ENCODE measurements at regions not wholly inside any gene's neighbourhood (a gene's known extent, or its start where the extent isn't known, plus 50 kb on each side); places are given as distances from the start of the nearest gene placed in this dataset.

DNA sequence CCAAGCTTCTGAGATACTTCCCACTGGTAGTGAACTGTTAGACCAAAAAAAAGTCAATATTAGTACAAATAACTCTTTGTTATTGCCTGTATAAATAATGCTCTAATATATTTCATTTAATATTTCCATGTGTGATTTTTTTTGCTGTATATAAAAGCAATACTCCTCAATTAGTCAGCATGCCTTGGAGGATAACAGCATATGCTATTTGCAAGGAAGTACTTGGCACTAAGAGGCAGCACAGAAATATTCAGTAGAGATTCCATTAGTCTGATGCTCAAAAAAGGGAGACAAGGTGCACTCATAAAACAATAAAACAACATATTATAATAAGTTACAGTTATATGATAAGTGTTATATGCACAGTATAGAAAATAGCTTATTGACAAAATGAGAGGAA, 296.6 kb upstream of the MPDZ start:
- no peak overlapping the region for H3K9ac ChIP-seq (ENCODE audit: low read depth, low read length)
- H3K4me1 ChIP-seq (ENCODE audit: control insufficient read depth, insufficient read depth, low read length), result peaks cover 21% of the 10 kb centered on the region
- H3K9me3 ChIP-seq (ENCODE audit: control insufficient read depth, insufficient read depth, low read length), result no peaks in the 10 kb centered on the region
- no peak overlapping the region for H3K4me3 ChIP-seq (ENCODE audit: low read depth, low read length)
- no peaks in the 10 kb centered on the region for H3K27me3 ChIP-seq (ENCODE audit: control insufficient read depth, insufficient read depth, low read length)
- no peaks in the 10 kb centered on the region for H3K36me3 ChIP-seq (ENCODE audit: control insufficient read depth, insufficient read depth, low read length)
- H3K27ac ChIP-seq (ENCODE audit: low read depth, low read length), result peak overlapping the region; percentile 67

DNA sequence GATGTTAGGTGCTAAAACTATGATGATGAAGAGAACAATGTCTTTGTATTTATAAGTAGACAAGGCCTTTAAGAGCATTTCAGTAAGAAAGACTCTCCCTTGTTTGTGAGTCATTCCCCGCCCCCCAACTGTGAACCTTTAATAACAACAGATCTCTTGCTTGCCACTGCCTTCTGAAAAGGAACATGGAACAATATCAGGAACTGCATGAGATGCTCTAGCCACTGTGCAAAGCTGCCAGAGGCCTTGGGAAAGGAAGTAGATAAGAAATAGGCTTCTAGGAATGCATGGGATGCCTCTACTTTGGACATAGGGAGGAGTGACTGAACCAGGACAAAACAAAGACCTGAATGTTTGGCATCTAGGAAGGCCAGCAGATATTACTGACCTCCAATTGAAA, 296.1 kb upstream of the MPDZ start:
- H3K27ac ChIP-seq (ENCODE audit: low read depth, low read length), result peak overlapping the region; percentile 67
- peaks cover 21% of the 10 kb centered on the region for H3K4me1 ChIP-seq (ENCODE audit: control insufficient read depth, insufficient read depth, low read length)
- H3K27me3 ChIP-seq (ENCODE audit: control insufficient read depth, insufficient read depth, low read length), result no peaks in the 10 kb centered on the region
- H3K4me3 ChIP-seq (ENCODE audit: low read depth, low read length), result no peak overlapping the region
- no peaks in the 10 kb centered on the region for H3K9me3 ChIP-seq (ENCODE audit: control insufficient read depth, insufficient read depth, low read length)
- no peak overlapping the region for H3K9ac ChIP-seq (ENCODE audit: low read depth, low read length)
- no peaks in the 10 kb centered on the region for H3K36me3 ChIP-seq (ENCODE audit: control insufficient read depth, insufficient read depth, low read length)

DNA sequence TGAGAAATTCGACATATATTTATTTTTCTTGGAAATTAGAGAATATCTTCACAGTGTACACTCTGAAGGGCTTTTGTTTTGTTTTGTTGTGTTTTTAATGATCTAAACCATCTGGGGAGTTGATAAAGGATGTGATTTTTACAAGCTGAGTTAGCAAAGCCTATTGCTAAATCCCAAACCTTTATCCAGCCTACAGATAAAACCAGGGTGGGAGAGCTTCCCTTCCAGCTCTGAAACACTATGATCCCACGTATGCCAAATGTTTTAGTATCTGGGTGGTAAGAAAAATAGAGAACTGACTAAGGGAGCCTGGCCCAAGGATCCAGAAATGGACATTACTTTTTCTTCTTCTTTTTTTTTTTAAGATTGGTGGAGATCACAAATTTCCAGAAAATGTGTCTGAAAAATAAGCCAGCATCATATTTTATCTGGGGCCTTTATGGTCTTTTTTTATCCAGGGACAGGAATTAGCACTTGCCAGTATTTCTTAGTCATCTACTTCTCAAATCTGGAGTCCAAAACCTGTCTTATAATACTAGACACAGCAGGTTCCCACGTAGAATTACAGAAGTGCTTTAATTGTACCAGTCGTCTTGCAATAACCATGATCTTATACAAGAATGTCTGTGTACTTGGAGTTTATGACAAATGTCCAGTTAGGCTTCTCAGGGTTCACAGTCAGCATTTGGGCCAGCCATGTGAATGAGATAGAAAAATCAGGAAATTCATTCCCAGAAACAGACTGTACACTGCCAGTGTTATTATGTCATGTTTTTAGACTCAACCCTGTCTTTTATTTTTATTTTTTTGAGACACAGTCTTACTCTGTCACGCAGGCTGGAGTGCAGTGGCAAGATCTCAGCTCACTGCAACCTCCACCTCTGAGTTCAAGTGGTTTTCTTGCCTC, 290.8 kb upstream of the MPDZ start:
- H3K4me1 ChIP-seq (ENCODE audit: control insufficient read depth, insufficient read depth, low read length), result peaks cover 6% of the 10 kb centered on the region
- H3K9ac ChIP-seq (ENCODE audit: low read depth, low read length), result no peak overlapping the region
- no peak overlapping the region for H3K4me3 ChIP-seq (ENCODE audit: low read depth, low read length)
- H3K27ac ChIP-seq (ENCODE audit: low read depth, low read length), result no peak overlapping the region
- no peaks in the 10 kb centered on the region for H3K36me3 ChIP-seq (ENCODE audit: control insufficient read depth, insufficient read depth, low read length)
- no peaks in the 10 kb centered on the region for H3K9me3 ChIP-seq (ENCODE audit: control insufficient read depth, insufficient read depth, low read length)
- H3K27me3 ChIP-seq (ENCODE audit: control insufficient read depth, insufficient read depth, low read length), result peaks cover 14% of the 10 kb centered on the region; the same call in 1 of the 2 replicates

DNA sequence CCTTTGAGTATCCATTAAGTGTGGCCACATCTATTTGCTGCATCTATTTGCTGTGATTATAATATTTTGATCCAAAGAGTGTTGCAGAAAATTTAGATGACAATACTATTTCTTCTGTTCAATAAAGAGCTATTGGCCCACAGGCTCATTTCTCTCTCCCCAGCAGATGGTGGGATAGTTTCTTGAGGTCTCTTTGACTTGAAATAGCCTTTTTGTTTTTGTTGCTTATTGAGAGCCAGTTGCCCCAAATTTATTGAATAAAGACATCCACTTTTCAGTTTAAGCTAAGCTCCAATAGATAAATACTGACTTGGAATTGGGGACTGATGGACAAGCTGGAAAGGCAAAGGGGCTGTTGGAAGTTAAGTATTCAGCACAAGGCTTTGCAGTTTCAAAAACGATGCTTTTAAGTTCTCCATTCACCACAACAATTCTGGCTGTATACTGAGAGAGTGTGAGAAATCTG, 290.1 kb upstream of the MPDZ start:
- Histone ChIP-seq H3K9me3 (ENCODE audit: control insufficient read depth, insufficient read depth, low read length) (no peaks in the 10 kb centered on the region), H3K4me1 (ENCODE audit: control insufficient read depth, insufficient read depth, low read length) (peaks cover 6% of the 10 kb centered on the region), H3K27me3 (ENCODE audit: control insufficient read depth, insufficient read depth, low read length) (peaks cover 14% of the 10 kb centered on the region; the same call in 1 of the 2 replicates), H3K4me3 (ENCODE audit: low read depth, low read length) (no peak overlapping the region), H3K36me3 (ENCODE audit: control insufficient read depth, insufficient read depth, low read length) (no peaks in the 10 kb centered on the region), H3K27ac (ENCODE audit: low read depth, low read length) (no peak overlapping the region), H3K9ac (ENCODE audit: low read depth, low read length) (no peak overlapping the region)

DNA sequence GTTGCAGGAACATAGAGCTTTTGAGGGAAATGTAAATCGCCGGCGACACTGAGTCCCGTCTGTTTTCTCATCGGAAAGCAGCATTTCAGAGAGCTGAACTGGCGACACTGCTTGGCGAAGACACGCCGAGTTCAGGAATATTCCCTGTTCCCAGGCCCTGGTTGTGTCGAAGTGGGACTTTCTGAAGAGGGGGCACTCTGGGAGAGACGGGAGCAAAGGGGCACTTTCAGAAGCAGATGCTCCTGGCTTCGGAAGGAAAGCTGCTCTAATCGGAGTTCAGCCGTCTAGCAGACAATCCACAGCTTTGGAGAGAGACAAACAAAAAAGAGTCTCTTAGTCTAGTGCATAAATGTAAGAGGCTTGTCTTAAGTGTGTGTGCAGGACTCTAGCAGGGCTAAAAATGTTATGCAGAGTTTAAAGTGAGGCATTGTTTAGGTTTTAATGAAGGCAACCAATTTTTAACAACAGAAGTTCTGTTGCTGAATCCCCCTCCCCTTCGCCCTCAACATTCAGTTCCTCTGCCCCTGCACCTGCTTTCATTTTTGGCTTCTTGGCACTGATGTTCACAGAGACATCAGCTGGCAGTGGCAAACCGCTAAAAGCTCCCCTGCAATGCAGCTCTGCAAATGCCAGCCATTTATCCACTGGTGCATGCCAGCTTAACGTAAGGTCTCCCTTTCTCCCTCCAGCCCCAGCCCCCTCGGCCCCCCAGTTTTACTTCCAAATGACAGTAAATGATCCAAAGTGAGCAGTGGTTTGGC, 289.5 kb upstream of the MPDZ start:
- Histone ChIP-seq H3K27me3 (ENCODE audit: control insufficient read depth, insufficient read depth, low read length) (peaks cover 14% of the 10 kb centered on the region; the same call in 1 of the 2 replicates), H3K9me3 (ENCODE audit: control insufficient read depth, insufficient read depth, low read length) (no peaks in the 10 kb centered on the region), H3K4me1 (ENCODE audit: control insufficient read depth, insufficient read depth, low read length) (peaks cover 6% of the 10 kb centered on the region), H3K9ac (ENCODE audit: low read depth, low read length) (peak overlapping the region; percentile 10; the same call in 1 of the 2 replicates), H3K4me3 (ENCODE audit: low read depth, low read length) (peak overlapping the region; percentile 64), H3K27ac (ENCODE audit: low read depth, low read length) (no peak overlapping the region), H3K36me3 (ENCODE audit: control insufficient read depth, insufficient read depth, low read length) (no peaks in the 10 kb centered on the region)

DNA sequence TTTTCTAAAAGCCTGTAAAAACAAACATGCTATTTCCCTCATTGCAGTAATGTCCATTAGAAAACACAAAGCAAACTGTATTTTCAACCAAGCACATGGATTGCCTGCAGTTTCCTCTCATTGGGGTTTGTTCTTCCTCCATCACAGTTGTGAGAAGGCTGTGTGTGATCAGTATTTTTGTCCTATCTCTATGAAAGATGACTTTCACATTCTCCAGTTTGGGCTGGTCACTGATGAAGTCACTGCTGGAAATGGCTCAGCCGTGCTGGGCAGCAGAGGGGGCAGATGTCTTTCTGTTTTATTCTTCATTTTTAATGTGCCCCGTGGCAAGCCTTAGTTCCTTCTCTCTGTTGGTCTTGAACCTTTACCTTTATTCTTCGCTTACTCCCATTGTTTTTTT, 288.9 kb upstream of the MPDZ start:
- H3K36me3 ChIP-seq (ENCODE audit: control insufficient read depth, insufficient read depth, low read length), result no peaks in the 10 kb centered on the region
- peak overlapping the region; percentile 10; the same call in 1 of the 2 replicates for H3K9ac ChIP-seq (ENCODE audit: low read depth, low read length)
- no peaks in the 10 kb centered on the region for H3K9me3 ChIP-seq (ENCODE audit: control insufficient read depth, insufficient read depth, low read length)
- peak overlapping the region; percentile 64 for H3K4me3 ChIP-seq (ENCODE audit: low read depth, low read length)
- peaks cover 14% of the 10 kb centered on the region; the same call in 1 of the 2 replicates for H3K27me3 ChIP-seq (ENCODE audit: control insufficient read depth, insufficient read depth, low read length)
- no peak overlapping the region for H3K27ac ChIP-seq (ENCODE audit: low read depth, low read length)
- peaks cover 6% of the 10 kb centered on the region for H3K4me1 ChIP-seq (ENCODE audit: control insufficient read depth, insufficient read depth, low read length)

DNA sequence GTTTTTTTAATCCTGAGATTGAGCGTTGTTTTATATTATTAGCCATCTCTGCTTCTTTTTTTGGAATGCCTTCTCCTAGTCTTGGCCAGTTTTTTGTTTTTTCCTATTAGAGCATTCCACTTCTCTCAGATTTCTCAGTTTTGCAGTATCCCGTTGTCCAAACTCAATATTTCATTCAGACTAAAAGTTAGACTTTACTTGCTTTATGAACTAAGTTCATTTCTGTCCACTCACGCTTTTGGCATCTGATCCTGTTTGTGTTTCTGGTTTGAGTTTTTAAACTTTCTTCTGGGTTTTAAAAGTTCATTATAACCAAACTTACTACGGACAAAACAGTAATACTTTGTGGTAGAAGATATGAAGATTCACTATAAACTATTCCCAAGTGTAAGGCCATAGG, 288.3 kb upstream of the MPDZ start:
- no peak overlapping the region for H3K9ac ChIP-seq (ENCODE audit: low read depth, low read length)
- peaks cover 6% of the 10 kb centered on the region for H3K4me1 ChIP-seq (ENCODE audit: control insufficient read depth, insufficient read depth, low read length)
- H3K9me3 ChIP-seq (ENCODE audit: control insufficient read depth, insufficient read depth, low read length), result no peaks in the 10 kb centered on the region
- no peak overlapping the region for H3K27ac ChIP-seq (ENCODE audit: low read depth, low read length)
- H3K36me3 ChIP-seq (ENCODE audit: control insufficient read depth, insufficient read depth, low read length), result no peaks in the 10 kb centered on the region
- no peak overlapping the region for H3K4me3 ChIP-seq (ENCODE audit: low read depth, low read length)
- H3K27me3 ChIP-seq (ENCODE audit: control insufficient read depth, insufficient read depth, low read length), result peaks cover 14% of the 10 kb centered on the region; the same call in 1 of the 2 replicates

DNA sequence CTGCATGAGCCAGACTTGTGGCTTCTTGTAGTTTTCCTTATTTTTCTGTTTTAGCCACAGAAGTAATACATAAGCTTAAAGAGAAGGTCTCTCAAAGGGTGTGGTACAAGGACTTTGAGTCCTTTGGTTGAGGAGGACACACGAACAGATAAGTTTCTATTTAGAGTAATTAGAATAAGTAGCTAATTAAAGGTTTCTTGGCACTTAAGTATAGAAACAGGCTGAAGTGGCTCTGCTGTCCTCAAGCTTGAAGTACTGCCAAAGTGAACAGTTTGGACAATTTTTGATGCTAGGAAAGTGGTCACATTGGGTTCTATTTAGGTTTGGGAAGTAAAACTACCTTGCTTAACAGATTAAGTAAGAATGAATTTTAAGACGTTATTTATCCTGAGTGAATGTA, 278.3 kb upstream of the MPDZ start:
- Histone ChIP-seq H3K9me3 (ENCODE audit: control insufficient read depth, insufficient read depth, low read length) (no peaks in the 10 kb centered on the region), H3K4me1 (ENCODE audit: control insufficient read depth, insufficient read depth, low read length) (peaks cover 3% of the 10 kb centered on the region), H3K4me3 (ENCODE audit: low read depth, low read length) (no peak overlapping the region), H3K27me3 (ENCODE audit: control insufficient read depth, insufficient read depth, low read length) (no peaks in the 10 kb centered on the region), H3K9ac (ENCODE audit: low read depth, low read length) (no peak overlapping the region), H3K36me3 (ENCODE audit: control insufficient read depth, insufficient read depth, low read length) (no peaks in the 10 kb centered on the region), H3K27ac (ENCODE audit: low read depth, low read length) (no peak overlapping the region)

DNA sequence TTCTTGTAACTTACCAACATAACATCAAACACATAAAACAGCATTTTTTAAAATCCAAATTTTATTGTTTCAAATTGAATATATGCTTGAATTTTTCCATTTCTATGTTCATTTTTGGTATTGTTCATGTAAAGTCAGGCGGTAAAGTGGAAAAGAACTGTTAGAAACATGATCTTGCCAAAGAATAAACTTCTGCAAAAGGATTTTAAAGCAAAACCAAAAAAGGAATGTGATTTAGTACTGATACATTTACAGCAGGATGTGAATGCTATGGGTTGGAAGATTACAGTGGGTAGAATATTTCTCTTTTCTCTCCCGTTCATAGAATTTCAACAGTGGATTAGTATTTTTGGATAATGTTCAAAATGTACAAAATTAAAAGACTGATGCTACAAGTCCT, 277.2 kb upstream of the MPDZ start:
- no peak overlapping the region for H3K9ac ChIP-seq (ENCODE audit: low read depth, low read length)

DNA sequence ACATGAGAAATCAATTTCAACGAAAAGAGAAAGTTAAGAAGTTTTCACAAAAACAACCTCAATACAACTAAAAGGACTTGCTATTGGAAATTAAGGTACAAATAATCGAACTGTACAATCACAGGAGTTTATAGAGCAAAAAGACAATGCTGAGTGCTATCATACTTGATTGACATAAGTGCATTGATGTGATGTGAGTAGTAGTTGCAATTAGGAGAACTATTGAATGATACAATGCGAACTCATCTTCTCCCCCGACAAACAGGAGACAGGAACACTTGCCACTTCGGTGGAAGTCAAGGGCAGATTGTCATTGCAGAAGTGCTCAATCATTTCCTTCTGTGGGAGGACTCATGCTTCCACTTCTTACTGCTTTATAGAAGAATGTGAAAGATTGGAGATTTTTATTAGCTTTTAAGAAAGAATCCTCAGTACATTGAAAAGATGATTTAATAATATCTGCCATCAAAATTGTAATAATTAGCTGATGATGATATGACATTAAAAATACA, 276.6 kb upstream of the MPDZ start:
- no peak overlapping the region for H3K27ac ChIP-seq (ENCODE audit: low read depth, low read length)
- no peak overlapping the region for H3K4me3 ChIP-seq (ENCODE audit: low read depth, low read length)
- no peaks in the 10 kb centered on the region for H3K9me3 ChIP-seq (ENCODE audit: control insufficient read depth, insufficient read depth, low read length)
- no peaks in the 10 kb centered on the region for H3K27me3 ChIP-seq (ENCODE audit: control insufficient read depth, insufficient read depth, low read length)
- no peak overlapping the region for H3K9ac ChIP-seq (ENCODE audit: low read depth, low read length)
- H3K36me3 ChIP-seq (ENCODE audit: control insufficient read depth, insufficient read depth, low read length), result no peaks in the 10 kb centered on the region
- H3K4me1 ChIP-seq (ENCODE audit: control insufficient read depth, insufficient read depth, low read length), result peaks cover 3% of the 10 kb centered on the region

More for the DNA sequence above, 277.2 kb upstream of the MPDZ start:
- no peaks in the 10 kb centered on the region for H3K36me3 ChIP-seq (ENCODE audit: control insufficient read depth, insufficient read depth, low read length)
- no peak overlapping the region for H3K27ac ChIP-seq (ENCODE audit: low read depth, low read length)
- peaks cover 3% of the 10 kb centered on the region for H3K4me1 ChIP-seq (ENCODE audit: control insufficient read depth, insufficient read depth, low read length)
- no peaks in the 10 kb centered on the region for H3K27me3 ChIP-seq (ENCODE audit: control insufficient read depth, insufficient read depth, low read length)
- H3K9me3 ChIP-seq (ENCODE audit: control insufficient read depth, insufficient read depth, low read length), result no peaks in the 10 kb centered on the region
- H3K4me3 ChIP-seq (ENCODE audit: low read depth, low read length), result no peak overlapping the region

All from HUES48 (cell line).